Endothelial cell (in vitro differentiated cells): ENCODE measurements at regions not wholly inside any gene's neighbourhood (a gene's known extent, or its start where the extent isn't known, plus 50 kb on each side); places are given as distances from the start of the nearest gene placed in this dataset.

Source experiments
- DNase-seq: peaks from one replicate; pipeline ENCODE4 v3.0.0; 2021; ENCODE audit warnings: low spot score
- H3K27ac Mint-ChIP-seq: one replicate; pipeline ENCODE4 v1.8.0; 2021; ENCODE audit warnings: mixed read lengths, inconsistent platforms; ENCODE audit not compliant: unreplicated experiment
- H3K27me3 Mint-ChIP-seq: one replicate; pipeline ENCODE4 v1.8.0; 2021; ENCODE audit warnings: mild to moderate bottlenecking, moderate library complexity, mixed read lengths, inconsistent platforms; ENCODE audit not compliant: unreplicated experiment
- H3K36me3 Mint-ChIP-seq: one replicate; pipeline ENCODE4 v1.8.0; 2021; ENCODE audit warnings: mild to moderate bottlenecking, low read depth, mixed read lengths, inconsistent platforms; ENCODE audit not compliant: unreplicated experiment
- H3K4me1 Mint-ChIP-seq: one replicate; pipeline ENCODE4 v1.8.0; 2021; ENCODE audit warnings: mild to moderate bottlenecking, mixed read lengths, inconsistent platforms; ENCODE audit not compliant: unreplicated experiment
- H3K4me3 Mint-ChIP-seq: one replicate; pipeline ENCODE4 v1.8.0; 2021; ENCODE audit warnings: mild to moderate bottlenecking, mixed read lengths, inconsistent platforms; ENCODE audit not compliant: unreplicated experiment
- H3K9me3 Mint-ChIP-seq: one replicate; pipeline ENCODE4 v1.8.0; 2021; ENCODE audit warnings: mixed read lengths, inconsistent platforms; ENCODE audit not compliant: unreplicated experiment
- CTCF ChIP-seq: fragments of 200-600 bp; sonication (generic); IDR thresholded peaks from one replicate; pipeline ENCODE4 v1.5.0; 2021; ENCODE audit warnings: antibody characterized with exemption; ENCODE audit not compliant: unreplicated experiment

- Mint-ChIP-seq H3K36me3 (peaks cover 7% of the 10 kb centered on the region), H3K4me3 (no peak overlapping the region), H3K4me1 (peaks cover 3% of the 10 kb centered on the region), H3K9me3 (no peaks in the 10 kb centered on the region), H3K27me3 (peaks cover 1% of the 10 kb centered on the region), H3K27ac (no peak overlapping the region)
- no peak for DNase-seq
- TF ChIP-seq CTCF: no peak
These were observed 53.3 kb upstream of the TBC1D5 start for GRCh38 chr3:17795711-17796110.

- Mint-ChIP-seq H3K9me3 (no peaks in the 10 kb centered on the region), H3K27me3 (peaks cover 1% of the 10 kb centered on the region), H3K36me3 (peaks cover 7% of the 10 kb centered on the region), H3K27ac (no peak overlapping the region), H3K4me3 (no peak overlapping the region), H3K4me1 (peaks cover 3% of the 10 kb centered on the region)
- TF ChIP-seq CTCF: no peak
- DNase-seq: no peak
These were observed 52.8 kb upstream of the TBC1D5 start for GRCh38 chr3:17795280-17795679.

GRCh38 chr3:17793542-17794195 is 51.2 kb upstream of the TBC1D5 start:
- Mint-ChIP-seq H3K4me1 (peaks cover 3% of the 10 kb centered on the region), H3K4me3 (no peak overlapping the region), H3K36me3 (peaks cover 7% of the 10 kb centered on the region), H3K27ac (no peak overlapping the region), H3K27me3 (peaks cover 1% of the 10 kb centered on the region), H3K9me3 (no peaks in the 10 kb centered on the region)
- DNase-seq: no peak
- no peak for TF ChIP-seq CTCF
